Chondrocyte (in vitro differentiated cells): ENCODE measurements at regions not wholly inside any gene's neighbourhood (a gene's known extent, or its start where the extent isn't known, plus 50 kb on each side); places are given as distances from the start of the nearest gene placed in this dataset.
A peak's percentile ranks its signal among the peaks of the same experiment; 100 is the strongest.
"Not testable (repeated sequence)": the region's sequence is repeated elsewhere in the genome, so short reads cannot be mapped to it uniquely, and the experiment has no call there.

Experiments used
- DNase-seq: peaks from one replicate; pipeline ENCODE4 v3.0.0; 2021; ENCODE audit warnings: mixed read lengths, low spot score
- H3K27ac Mint-ChIP-seq: one replicate; pipeline ENCODE4 v1.8.0; 2021; ENCODE audit warnings: mild to moderate bottlenecking, moderate library complexity, mixed read lengths; ENCODE audit not compliant: unreplicated experiment
- H3K27me3 Mint-ChIP-seq: 2 replicates; pipeline ENCODE4 v1.8.0; 2021; ENCODE audit warnings: low read depth, mixed read lengths
- H3K36me3 Mint-ChIP-seq: 2 replicates; pipeline ENCODE4 v1.8.0; 2021; ENCODE audit warnings: low read depth, mixed read lengths
- H3K4me1 Mint-ChIP-seq: 2 replicates; pipeline ENCODE4 v1.8.0; 2021; ENCODE audit warnings: low read depth, mild to moderate bottlenecking, mixed read lengths
- H3K4me3 Mint-ChIP-seq: one replicate; pipeline ENCODE4 v1.8.0; 2021; ENCODE audit warnings: mild to moderate bottlenecking, moderate library complexity, mixed read lengths; ENCODE audit not compliant: unreplicated experiment
- H3K9me3 Mint-ChIP-seq: 2 replicates; pipeline ENCODE4 v1.8.0; 2021; ENCODE audit warnings: low read depth, mixed read lengths
- TF ChIP-seq, protein P1 (sequence below): fragments of 200-600 bp; sonication (generic); IDR thresholded peaks from 2 replicates; pipeline ENCODE4 v1.5.0; 2021; ENCODE audit warnings: antibody characterized with exemption, mild to moderate bottlenecking, moderate library complexity

DNA sequence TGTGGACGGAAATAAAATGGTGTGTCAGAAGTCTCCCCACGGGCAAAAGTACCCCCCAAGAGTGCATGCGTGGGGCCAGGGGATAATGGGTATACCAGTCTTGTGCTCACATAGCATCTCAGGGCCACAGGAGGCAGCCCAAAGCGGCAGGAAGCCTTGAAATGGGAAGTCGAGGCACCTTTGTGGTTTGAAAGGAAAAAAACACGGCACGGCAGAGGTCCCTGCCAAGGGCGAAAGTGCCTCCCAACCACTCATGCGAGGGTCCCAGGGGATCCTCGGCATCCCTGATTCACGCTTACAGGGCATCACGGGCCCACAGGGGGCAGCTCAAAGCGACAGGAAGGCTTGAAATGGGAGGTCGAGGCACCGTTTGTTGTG, 583.2 kb downstream of the ALG10 start:
- Mint-ChIP-seq H3K9me3 (peaks cover 47% of the 10 kb centered on the region), H3K27ac (no peak overlapping the region), H3K4me1 (no peaks in the 10 kb centered on the region), H3K36me3 (no peaks in the 10 kb centered on the region), H3K27me3 (no peaks in the 10 kb centered on the region), H3K4me3 (no peak overlapping the region)
- TF ChIP-seq, protein P1, sequence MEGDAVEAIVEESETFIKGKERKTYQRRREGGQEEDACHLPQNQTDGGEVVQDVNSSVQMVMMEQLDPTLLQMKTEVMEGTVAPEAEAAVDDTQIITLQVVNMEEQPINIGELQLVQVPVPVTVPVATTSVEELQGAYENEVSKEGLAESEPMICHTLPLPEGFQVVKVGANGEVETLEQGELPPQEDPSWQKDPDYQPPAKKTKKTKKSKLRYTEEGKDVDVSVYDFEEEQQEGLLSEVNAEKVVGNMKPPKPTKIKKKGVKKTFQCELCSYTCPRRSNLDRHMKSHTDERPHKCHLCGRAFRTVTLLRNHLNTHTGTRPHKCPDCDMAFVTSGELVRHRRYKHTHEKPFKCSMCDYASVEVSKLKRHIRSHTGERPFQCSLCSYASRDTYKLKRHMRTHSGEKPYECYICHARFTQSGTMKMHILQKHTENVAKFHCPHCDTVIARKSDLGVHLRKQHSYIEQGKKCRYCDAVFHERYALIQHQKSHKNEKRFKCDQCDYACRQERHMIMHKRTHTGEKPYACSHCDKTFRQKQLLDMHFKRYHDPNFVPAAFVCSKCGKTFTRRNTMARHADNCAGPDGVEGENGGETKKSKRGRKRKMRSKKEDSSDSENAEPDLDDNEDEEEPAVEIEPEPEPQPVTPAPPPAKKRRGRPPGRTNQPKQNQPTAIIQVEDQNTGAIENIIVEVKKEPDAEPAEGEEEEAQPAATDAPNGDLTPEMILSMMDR = no peak
- DNase-seq = peak; percentile 43

DNA sequence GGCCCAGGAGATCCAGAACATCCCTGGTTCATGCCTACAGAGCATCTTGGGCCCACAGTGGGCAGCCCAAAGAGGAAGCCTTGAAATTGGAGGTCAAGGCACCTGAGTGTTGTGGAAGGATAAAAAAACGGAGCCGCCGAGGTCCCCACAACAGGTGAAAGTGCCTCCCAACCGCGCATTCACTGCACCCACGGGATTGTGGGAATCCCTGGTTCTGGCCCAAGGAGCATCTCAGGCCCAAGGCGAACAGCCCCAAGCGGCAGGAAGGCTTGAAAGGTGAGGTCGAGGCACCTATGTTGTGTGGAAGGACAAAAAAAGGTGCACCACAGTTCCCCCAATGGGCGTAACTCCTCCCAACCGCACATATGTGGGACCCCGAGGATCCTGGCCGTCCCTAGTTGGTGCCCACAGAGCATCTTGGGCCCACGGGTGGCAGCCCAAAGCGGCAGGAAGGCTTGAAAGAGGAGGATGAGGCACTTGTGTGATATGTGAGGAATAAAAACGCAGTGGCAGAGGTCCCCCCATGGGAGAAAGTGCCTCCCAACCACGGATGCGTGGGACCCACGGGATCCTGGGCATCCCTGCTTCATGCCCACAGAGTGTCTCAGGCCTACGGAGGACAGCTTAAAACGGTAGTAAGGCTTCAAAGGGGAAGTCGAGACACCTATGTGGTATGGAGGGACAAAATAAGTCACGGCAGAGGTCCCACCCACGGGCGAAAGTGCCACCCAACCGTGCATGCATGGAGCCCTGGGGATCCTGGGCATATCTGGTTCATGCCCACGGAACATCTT, 583.9 kb downstream of the ALG10 start:
- TF ChIP-seq, protein P1 = no peak
- H3K27ac Mint-ChIP-seq = no peak overlapping the region
- no peaks in the 10 kb centered on the region for H3K27me3 Mint-ChIP-seq

DNA sequence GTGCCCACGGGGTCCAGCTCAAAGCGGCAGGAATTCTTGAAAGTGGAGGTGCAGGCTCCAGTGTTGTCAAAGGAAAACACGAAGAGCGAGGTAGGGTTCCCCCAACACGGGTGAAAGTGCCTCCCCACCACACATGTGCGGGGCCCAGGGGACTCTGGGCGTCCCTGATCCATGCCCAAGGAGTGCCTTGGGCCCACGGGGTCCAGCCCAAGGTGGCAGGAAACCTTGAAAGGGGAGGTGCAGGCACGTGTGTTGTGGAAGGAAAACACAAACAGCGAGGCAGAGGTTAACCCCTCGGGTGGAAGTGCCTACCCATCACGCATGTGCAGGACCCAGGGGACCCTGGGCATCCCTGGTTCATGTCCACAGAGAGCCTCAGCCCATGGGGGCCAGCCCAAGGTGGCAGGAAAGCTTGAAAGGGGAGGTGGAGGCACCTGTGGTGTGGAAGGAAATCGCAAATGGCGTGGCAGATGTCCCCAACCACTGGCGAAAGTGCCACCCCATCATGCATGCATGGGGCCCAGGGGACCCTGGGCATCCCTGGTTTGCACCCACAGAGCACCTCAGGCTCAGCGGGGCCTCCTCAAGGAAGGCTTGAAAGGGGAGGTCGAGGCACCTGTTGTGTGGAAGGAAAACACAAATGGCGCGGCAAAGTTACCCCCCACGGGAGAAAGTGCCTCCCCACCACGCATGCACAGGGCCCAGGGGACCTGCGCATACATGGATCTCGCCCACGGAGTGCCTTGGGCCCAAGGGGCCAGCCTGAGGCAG, 584.6 kb downstream of the ALG10 start:
- Mint-ChIP-seq H3K36me3 (no peaks in the 10 kb centered on the region), H3K27me3 (no peaks in the 10 kb centered on the region), H3K4me1 (no peaks in the 10 kb centered on the region), H3K9me3 (peaks cover 51% of the 10 kb centered on the region), H3K4me3 (no peak overlapping the region), H3K27ac (no peak overlapping the region)
- TF ChIP-seq, protein P1 = no peak
- peak; percentile 47 for DNase-seq

More for the DNA sequence above, 583.9 kb downstream of the ALG10 start:
- Mint-ChIP-seq H3K4me1 (no peaks in the 10 kb centered on the region), H3K36me3 (no peaks in the 10 kb centered on the region), H3K4me3 (no peak overlapping the region), H3K9me3 (peaks cover 48% of the 10 kb centered on the region)
- peak; percentile 62 for DNase-seq

DNA sequence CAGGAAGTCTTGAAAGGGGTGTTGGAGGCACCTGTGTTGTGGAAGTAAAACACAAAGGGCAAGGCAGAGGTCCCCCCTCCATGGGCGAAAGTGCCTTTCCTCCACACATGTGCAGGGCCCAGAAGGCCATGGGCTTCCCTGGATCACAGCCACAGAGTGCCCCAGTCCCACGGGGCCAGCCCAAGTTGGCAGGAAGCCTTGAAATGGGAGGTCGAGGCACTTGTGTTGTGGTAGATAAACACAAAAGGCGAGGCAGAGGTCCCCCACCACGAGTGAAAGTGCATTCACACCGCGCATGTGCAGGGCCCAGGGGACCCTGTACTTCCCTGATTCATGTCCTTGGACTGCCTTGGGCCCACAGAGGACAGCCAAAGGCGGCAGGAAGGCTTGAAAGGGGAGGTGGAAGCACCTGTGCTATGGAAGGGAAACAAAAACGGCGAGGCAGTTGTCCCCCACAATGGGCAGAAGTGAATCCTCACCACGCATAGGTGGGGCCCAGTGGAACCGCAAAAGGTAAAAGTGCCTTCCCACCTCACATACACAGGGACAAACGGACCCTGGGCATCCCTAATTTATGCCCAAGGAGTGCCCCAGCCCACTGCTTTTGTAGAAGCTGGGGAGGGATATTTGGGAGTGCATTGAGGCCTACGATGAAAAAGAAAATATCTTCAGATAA, 585.4 kb downstream of the ALG10 start:
- no peak overlapping the region for H3K4me3 Mint-ChIP-seq
- peaks cover 50% of the 10 kb centered on the region for H3K9me3 Mint-ChIP-seq
- no peaks in the 10 kb centered on the region for H3K4me1 Mint-ChIP-seq
- H3K27ac Mint-ChIP-seq = no peak overlapping the region
- no peaks in the 10 kb centered on the region for H3K36me3 Mint-ChIP-seq
- no peaks in the 10 kb centered on the region for H3K27me3 Mint-ChIP-seq
- TF ChIP-seq, protein P1 = no peak
- peak; percentile 56 for DNase-seq

DNA sequence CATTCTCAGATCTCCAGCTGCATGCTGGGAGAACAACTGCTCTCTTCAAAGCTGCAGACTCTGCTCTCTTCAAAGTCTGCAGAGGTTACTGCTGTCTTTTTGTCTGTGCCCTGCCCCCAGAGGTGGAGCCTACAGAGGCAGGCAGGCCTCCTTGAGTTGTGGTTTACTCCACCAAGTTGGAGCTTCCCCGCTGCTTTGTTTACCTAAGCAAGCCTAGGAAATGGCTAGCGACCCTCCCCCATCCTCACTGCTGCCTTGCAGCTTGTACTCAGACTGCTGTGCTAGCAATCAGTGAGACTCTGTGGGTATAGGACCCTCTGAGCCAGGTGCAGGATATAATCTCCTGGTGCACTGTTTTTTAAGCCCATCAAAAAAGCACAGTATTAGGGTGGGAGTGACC, 591.7 kb downstream of the ALG10 start:
- H3K27me3 Mint-ChIP-seq, H3K27ac Mint-ChIP-seq, H3K4me3 Mint-ChIP-seq, H3K4me1 Mint-ChIP-seq, H3K36me3 Mint-ChIP-seq, DNase-seq: not testable (repeated sequence)
- H3K9me3 Mint-ChIP-seq = peaks cover 68% of the 10 kb centered on the region
